LNCaP clone FGC (cell line): ENCODE measurements at regions not wholly inside any gene's neighbourhood (a gene's known extent, or its start where the extent isn't known, plus 50 kb on each side); places are given as distances from the start of the nearest gene placed in this dataset.

Experiments
- DNase-seq: peaks from one replicate; pipeline ENCODE4 v3.0.0-alpha.2; 2011; ENCODE audit warnings: low read depth
- H3K4me3 ChIP-seq: 2 replicates; pipeline ENCODE4 v1.5.1; 2011; ENCODE audit warnings: mild to moderate bottlenecking, low read depth, low read length, control low read depth
- CTCF ChIP-seq: IDR thresholded peaks from 2 replicates; pipeline ENCODE4 v1.5.1; 2012; ENCODE audit warnings: mild to moderate bottlenecking; ENCODE audit not compliant: control insufficient read depth, insufficient read depth; ENCODE audit errors: extremely low read depth

DNA sequence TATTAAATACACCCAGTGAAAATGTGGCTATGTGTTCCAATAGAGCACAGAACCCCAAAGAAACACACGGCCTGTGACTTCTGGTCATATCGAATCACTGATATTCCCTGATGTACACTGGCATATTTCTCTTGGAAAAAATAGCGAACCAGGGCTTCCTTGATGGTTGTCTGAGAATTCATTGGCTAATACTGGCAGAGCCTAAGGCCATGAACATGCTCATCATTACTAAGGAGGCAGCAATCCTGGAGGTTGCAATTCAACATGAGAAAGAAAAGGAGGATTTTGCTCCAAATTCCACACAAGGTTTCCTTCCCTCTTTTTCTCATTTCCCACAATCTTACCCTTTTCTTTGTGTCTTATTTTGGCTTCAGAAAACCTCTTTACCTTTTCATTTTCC lies 212.9 kb upstream of the HMGA2 start:
- DNase-seq, result no peak
- no peak overlapping the region for H3K4me3 ChIP-seq
- TF ChIP-seq CTCF, result no peak

GRCh38 chr12:65612440-65612839 lies 211.8 kb upstream of the HMGA2 start:
- TF ChIP-seq CTCF, result no peak
- no peak for DNase-seq
- no peak overlapping the region for H3K4me3 ChIP-seq

GRCh38 chr12:65613692-65614091 lies 210.6 kb upstream of the HMGA2 start:
- H3K4me3 ChIP-seq, result no peak overlapping the region
- no peak for TF ChIP-seq CTCF
- no peak for DNase-seq

DNA sequence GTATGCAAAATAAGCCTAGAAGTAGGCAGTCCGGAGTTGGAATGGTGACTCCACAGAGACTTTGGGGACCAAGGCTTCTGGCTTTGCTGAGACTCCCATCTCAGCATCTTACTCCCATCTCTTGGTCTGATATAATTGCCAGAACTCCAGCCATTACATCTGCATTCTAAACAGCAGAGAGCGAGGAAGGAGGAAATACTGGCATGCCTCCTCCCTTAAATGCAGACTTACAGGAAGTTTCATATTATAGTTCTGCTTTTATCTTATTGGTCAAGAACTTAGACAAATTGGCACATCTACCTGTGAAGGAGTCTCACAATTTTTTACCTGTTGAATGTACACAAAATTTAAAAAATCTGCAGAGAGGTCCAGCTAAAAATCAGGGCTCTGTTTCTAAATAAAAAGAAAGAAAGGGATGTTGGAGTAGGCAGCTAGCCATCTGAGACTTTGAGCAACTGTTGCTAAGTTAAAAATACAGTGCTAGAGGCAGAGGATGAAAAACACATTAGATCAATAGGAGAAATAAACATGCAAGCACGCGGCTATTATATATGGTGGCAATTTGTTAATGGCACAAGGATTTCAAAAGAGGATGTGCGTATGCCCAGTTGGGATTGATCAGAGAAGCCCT lies 209.9 kb upstream of the HMGA2 start:
- TF ChIP-seq CTCF, result no peak
- H3K4me3 ChIP-seq, result no peak overlapping the region
- no peak for DNase-seq

- no peak for TF ChIP-seq CTCF
- no peak for DNase-seq
- no peak overlapping the region for H3K4me3 ChIP-seq
Observed at GRCh38 chr12:65615118-65615517, 209.2 kb upstream of the HMGA2 start.

GRCh38 chr12:65616022-65616421 lies 208.3 kb upstream of the HMGA2 start:
- DNase-seq, result no peak
- H3K4me3 ChIP-seq, result no peak overlapping the region
- TF ChIP-seq CTCF, result no peak

- TF ChIP-seq CTCF, result no peak
- DNase-seq, result no peak
- no peak overlapping the region for H3K4me3 ChIP-seq
Observed at GRCh38 chr12:65618588-65618987, 205.7 kb upstream of the HMGA2 start.
